HepG2 (cell line): ENCODE measurements at regions not wholly inside any gene's neighbourhood (a gene's known extent, or its start where the extent isn't known, plus 50 kb on each side); places are given as distances from the start of the nearest gene placed in this dataset.
A peak's percentile ranks its signal among the peaks of the same experiment; 100 is the strongest.
"Not testable (repeated sequence)": the region's sequence is repeated elsewhere in the genome, so short reads cannot be mapped to it uniquely, and the experiment has no call there.

Experiments
- EEA1 ChIP-seq: sonication (generic); formaldehyde crosslinking; IDR thresholded peaks from 2 replicates; pipeline ENCODE4 v1.5.1; 2020; ENCODE audit warnings: mild to moderate bottlenecking, missing genetic modification reagents, borderline replicate concordance
- ERF ChIP-seq: IDR thresholded peaks from 2 replicates; pipeline ENCODE4 v1.6.1; 2018; ENCODE audit warnings: missing biosample characterization, missing genetic modification reagents
- HNRNPL ChIP-seq: fragments of 200-400 bp; formaldehyde crosslinking; IDR thresholded peaks from 2 replicates; pipeline ENCODE4 v1.6.1; 2017; ENCODE audit warnings: mild to moderate bottlenecking, low read depth, low read length
- MAZ ChIP-seq, 2 experiments: sonication (generic) in 1 of 2; formaldehyde crosslinking in 1 of 2; IDR thresholded peaks; 2 replicates each; pipeline versions ENCODE4 v1.5.0 to v1.6.1; 2012 to 2020; ENCODE audit warnings: low read depth in 2 of 2, mild to moderate bottlenecking in 2 of 2, borderline replicate concordance in 1 of 2, improper control_type of control experiment in 1 of 2, low read length in 1 of 2, missing genetic modification reagents in 1 of 2, moderate library complexity in 1 of 2
- NONO ChIP-seq, 2 experiments: fragments of 450-650 bp in 1 of 2; sonication (generic) in 1 of 2; formaldehyde crosslinking in 1 of 2; IDR thresholded peaks in 1 of 2; conservative IDR thresholded peaks in 1 of 2; 2 replicates each; pipeline versions ENCODE4 v1.6.1 to v1.8.0; 2017 to 2022; ENCODE audit warnings: mild to moderate bottlenecking in 1 of 2, missing genetic modification reagents in 1 of 2, moderate library complexity in 1 of 2
- PCBP1 ChIP-seq: fragments of 200-400 bp; formaldehyde crosslinking; IDR thresholded peaks from 2 replicates; pipeline ENCODE4 v1.6.1; 2017; ENCODE audit warnings: mild to moderate bottlenecking, low read depth, low read length, borderline replicate concordance
- TBX2 ChIP-seq: sonication (generic); formaldehyde crosslinking; IDR thresholded peaks from 2 replicates; pipeline ENCODE4 v1.5.0; 2020; ENCODE audit warnings: missing genetic modification reagents, mild to moderate bottlenecking, borderline replicate concordance
- YY1 ChIP-seq: IDR thresholded peaks from 2 replicates; pipeline ENCODE4 v1.6.1; 2011; ENCODE audit warnings: low read length, low read depth, moderate library complexity, mild to moderate bottlenecking; ENCODE audit not compliant: insufficient read depth, insufficient replicate concordance
- ZBTB7B ChIP-seq: sonication (generic); formaldehyde crosslinking; IDR thresholded peaks from 2 replicates; pipeline ENCODE4 v1.4.0; 2020; ENCODE audit warnings: missing genetic modification reagents
- ZC3H13 ChIP-seq: sonication (generic); formaldehyde crosslinking; IDR thresholded peaks from 2 replicates; pipeline ENCODE4 v1.8.1; 2023; ENCODE audit warnings: mild to moderate bottlenecking, missing genetic modification reagents, moderate library complexity
- ZFP91 ChIP-seq: sonication (generic); formaldehyde crosslinking; IDR thresholded peaks from 2 replicates; pipeline ENCODE4 v1.9.0; 2022; ENCODE audit warnings: missing genetic modification reagents, mild to moderate bottlenecking, borderline replicate concordance
- TF ChIP-seq, protein P1 (sequence below): IDR thresholded peaks from 2 replicates; pipeline ENCODE4 v1.6.1; 2012; ENCODE audit warnings: inconsistent platforms
- TF ChIP-seq, protein P2 (sequence below): sonication (generic); formaldehyde crosslinking; IDR thresholded peaks from 2 replicates; pipeline ENCODE4 v1.4.0; 2020; ENCODE audit warnings: missing genetic modification reagents, borderline replicate concordance
- TF ChIP-seq, protein P3 (sequence below): sonication (generic); formaldehyde crosslinking; IDR thresholded peaks from 2 replicates; pipeline ENCODE4 v1.4.0; 2020; ENCODE audit warnings: mild to moderate bottlenecking, missing genetic modification reagents
- TF ChIP-seq, protein P4 (sequence below): sonication (generic); formaldehyde crosslinking; IDR thresholded peaks from 2 replicates; pipeline ENCODE4 v1.4.0; 2020; ENCODE audit warnings: missing genetic modification reagents
- TF ChIP-seq, protein P5 (sequence below): sonication (generic); formaldehyde crosslinking; IDR thresholded peaks from 2 replicates; pipeline ENCODE4 v1.4.0; 2020; ENCODE audit warnings: mild to moderate bottlenecking, missing genetic modification reagents

DNA sequence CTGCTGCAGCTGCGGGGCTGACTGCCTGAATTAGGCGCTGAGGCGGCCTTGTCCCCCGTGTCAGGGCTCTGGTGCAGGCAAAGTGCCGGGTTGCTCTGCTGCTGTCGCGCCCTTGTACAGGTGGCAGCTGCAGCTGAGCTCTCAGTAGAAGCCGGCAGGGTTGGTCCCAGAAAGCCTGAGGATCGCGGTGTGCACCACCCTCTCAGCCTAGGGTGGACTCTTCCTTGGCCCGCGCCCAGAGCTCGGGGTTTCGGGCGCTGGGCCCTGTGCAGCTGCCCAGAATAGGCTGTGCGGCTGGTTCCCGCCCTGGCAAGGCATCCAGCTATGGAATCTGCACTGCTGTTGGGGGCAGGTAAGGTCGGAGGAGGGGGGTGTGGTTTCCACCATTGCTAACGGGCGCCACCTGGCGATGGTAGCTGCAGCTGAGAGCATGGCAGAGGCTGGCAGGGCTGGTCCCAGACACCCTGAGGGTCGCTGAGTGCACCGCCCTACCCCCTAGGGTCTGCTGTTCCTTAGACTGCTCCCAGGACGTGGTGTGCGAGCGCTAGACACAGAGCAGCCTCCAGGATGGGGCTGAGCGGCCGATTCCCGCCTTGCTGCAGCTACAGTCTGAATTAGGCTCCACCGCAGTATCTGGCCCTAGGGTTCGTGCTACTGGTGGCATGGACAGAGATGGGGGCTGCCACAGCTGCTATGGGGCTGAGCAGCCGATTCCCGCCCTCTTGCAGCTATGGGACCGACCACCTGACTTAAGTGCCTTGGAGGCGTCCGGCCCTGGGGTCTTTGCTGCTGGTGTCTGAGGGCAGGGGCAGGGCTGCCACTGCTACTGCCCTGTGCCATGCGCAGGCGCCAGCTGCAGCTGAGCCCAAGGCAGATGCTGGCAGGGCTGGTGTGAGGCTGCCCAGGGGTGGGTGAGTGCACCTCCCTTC lies 145.0 kb downstream of the CCDC74A start (continued):
- TF ChIP-seq EEA1 (CRISPR knock-in tag): peak; percentile 26; the same call in 1 of the 2 replicates
- peak; percentile 32; the same call in 1 of the 2 replicates for TF ChIP-seq ZBTB7B (CRISPR knock-in tag)
- TF ChIP-seq, protein P1, sequence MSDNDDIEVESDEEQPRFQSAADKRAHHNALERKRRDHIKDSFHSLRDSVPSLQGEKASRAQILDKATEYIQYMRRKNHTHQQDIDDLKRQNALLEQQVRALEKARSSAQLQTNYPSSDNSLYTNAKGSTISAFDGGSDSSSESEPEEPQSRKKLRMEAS: peak; percentile 42; the same call in 1 of the 2 replicates
- 0 out of 2 replicates have a peak, but pooled peaks have one; percentile 23 for TF ChIP-seq ZC3H13
- TF ChIP-seq, protein P2, sequence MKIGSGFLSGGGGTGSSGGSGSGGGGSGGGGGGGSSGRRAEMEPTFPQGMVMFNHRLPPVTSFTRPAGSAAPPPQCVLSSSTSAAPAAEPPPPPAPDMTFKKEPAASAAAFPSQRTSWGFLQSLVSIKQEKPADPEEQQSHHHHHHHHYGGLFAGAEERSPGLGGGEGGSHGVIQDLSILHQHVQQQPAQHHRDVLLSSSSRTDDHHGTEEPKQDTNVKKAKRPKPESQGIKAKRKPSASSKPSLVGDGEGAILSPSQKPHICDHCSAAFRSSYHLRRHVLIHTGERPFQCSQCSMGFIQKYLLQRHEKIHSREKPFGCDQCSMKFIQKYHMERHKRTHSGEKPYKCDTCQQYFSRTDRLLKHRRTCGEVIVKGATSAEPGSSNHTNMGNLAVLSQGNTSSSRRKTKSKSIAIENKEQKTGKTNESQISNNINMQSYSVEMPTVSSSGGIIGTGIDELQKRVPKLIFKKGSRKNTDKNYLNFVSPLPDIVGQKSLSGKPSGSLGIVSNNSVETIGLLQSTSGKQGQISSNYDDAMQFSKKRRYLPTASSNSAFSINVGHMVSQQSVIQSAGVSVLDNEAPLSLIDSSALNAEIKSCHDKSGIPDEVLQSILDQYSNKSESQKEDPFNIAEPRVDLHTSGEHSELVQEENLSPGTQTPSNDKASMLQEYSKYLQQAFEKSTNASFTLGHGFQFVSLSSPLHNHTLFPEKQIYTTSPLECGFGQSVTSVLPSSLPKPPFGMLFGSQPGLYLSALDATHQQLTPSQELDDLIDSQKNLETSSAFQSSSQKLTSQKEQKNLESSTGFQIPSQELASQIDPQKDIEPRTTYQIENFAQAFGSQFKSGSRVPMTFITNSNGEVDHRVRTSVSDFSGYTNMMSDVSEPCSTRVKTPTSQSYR (CRISPR knock-in tag): peak; percentile 48; the same call in 1 of the 2 replicates
- TF ChIP-seq, protein P3, sequence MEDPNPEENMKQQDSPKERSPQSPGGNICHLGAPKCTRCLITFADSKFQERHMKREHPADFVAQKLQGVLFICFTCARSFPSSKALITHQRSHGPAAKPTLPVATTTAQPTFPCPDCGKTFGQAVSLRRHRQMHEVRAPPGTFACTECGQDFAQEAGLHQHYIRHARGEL (CRISPR knock-in tag): peak; percentile 77
- TF ChIP-seq, protein P4, sequence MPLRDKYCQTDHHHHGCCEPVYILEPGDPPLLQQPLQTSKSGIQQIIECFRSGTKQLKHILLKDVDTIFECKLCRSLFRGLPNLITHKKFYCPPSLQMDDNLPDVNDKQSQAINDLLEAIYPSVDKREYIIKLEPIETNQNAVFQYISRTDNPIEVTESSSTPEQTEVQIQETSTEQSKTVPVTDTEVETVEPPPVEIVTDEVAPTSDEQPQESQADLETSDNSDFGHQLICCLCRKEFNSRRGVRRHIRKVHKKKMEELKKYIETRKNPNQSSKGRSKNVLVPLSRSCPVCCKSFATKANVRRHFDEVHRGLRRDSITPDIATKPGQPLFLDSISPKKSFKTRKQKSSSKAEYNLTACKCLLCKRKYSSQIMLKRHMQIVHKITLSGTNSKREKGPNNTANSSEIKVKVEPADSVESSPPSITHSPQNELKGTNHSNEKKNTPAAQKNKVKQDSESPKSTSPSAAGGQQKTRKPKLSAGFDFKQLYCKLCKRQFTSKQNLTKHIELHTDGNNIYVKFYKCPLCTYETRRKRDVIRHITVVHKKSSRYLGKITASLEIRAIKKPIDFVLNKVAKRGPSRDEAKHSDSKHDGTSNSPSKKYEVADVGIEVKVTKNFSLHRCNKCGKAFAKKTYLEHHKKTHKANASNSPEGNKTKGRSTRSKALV: 0 out of 2 replicates have a peak, but pooled peaks have one; percentile 17
- peak; percentile 24; the same call in 1 of the 2 replicates for TF ChIP-seq MAZ (IDR thresholded peaks at IDR 0.05; ENCODE audit: borderline replicate concordance, low read depth, low read length)
- TF ChIP-seq MAZ (CRISPR knock-in tag; IDR thresholded peaks at IDR 0.05; ENCODE audit: low read depth); NONO (IDR thresholded peaks at IDR 0.05): not testable (repeated sequence)
- TF ChIP-seq, protein P5, sequence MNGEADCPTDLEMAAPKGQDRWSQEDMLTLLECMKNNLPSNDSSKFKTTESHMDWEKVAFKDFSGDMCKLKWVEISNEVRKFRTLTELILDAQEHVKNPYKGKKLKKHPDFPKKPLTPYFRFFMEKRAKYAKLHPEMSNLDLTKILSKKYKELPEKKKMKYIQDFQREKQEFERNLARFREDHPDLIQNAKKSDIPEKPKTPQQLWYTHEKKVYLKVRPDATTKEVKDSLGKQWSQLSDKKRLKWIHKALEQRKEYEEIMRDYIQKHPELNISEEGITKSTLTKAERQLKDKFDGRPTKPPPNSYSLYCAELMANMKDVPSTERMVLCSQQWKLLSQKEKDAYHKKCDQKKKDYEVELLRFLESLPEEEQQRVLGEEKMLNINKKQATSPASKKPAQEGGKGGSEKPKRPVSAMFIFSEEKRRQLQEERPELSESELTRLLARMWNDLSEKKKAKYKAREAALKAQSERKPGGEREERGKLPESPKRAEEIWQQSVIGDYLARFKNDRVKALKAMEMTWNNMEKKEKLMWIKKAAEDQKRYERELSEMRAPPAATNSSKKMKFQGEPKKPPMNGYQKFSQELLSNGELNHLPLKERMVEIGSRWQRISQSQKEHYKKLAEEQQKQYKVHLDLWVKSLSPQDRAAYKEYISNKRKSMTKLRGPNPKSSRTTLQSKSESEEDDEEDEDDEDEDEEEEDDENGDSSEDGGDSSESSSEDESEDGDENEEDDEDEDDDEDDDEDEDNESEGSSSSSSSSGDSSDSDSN (CRISPR knock-in tag): peak; percentile 34; the same call in 1 of the 2 replicates
- peak; percentile 99 for TF ChIP-seq HNRNPL
- peak; percentile 43 for TF ChIP-seq ZFP91 (CRISPR knock-in tag)
- TF ChIP-seq TBX2 (CRISPR knock-in tag): peak; percentile 48; the same call in 1 of the 2 replicates
- 0 out of 2 replicates have a peak, but pooled peaks have one; percentile 8 for TF ChIP-seq PCBP1
- peak; percentile 39 for TF ChIP-seq YY1
- 0 out of 2 replicates have a peak, but pooled peaks have one; percentile 21 for TF ChIP-seq ERF (CRISPR knock-in tag)
- peak; percentile 57 for TF ChIP-seq NONO (CRISPR knock-in tag; conservative IDR thresholded peaks at IDR 0.05)
